Activated naive CD4-positive, alpha-beta T cell treated with anti-CD3 and anti-CD28 coated beads for 36 hours (primary cell): ENCODE measurements at regions not wholly inside any gene's neighbourhood (a gene's known extent, or its start where the extent isn't known, plus 50 kb on each side); places are given as distances from the start of the nearest gene placed in this dataset.

Source experiments
- CTCF ChIA-PET: fragments of 350-600 bp; sonication (Branson Sonifier 250); formaldehyde crosslinking; loops from one replicate; lab custom pipeline; 2021; ENCODE audit warnings: antibody characterized with exemption; lab: Charles Lee
- DNase-seq: peaks from one replicate; pipeline ENCODE4 v3.0.0-alpha.2; 2020
- H3K27ac Mint-ChIP-seq: one replicate; pipeline ENCODE4 v1.8.0; 2021; ENCODE audit warnings: mild to moderate bottlenecking, mixed read lengths
- H3K27me3 Mint-ChIP-seq: one replicate; pipeline ENCODE4 v1.8.0; 2021; ENCODE audit warnings: low read depth, mixed read lengths
- H3K36me3 Mint-ChIP-seq: one replicate; pipeline ENCODE4 v1.8.0; 2021; ENCODE audit warnings: low read depth, mixed read lengths
- H3K4me1 Mint-ChIP-seq: one replicate; pipeline ENCODE4 v1.8.0; 2021; ENCODE audit warnings: low read depth, mixed read lengths
- H3K4me3 Mint-ChIP-seq: one replicate; pipeline ENCODE4 v1.8.0; 2021; ENCODE audit warnings: mild to moderate bottlenecking, moderate library complexity, mixed read lengths
- H3K9me3 Mint-ChIP-seq: one replicate; pipeline ENCODE4 v1.8.0; 2021; ENCODE audit warnings: mixed read lengths
- intact Hi-C: fragments of 100-400 bp; cut with micrococcal nuclease; formaldehyde crosslinking; loops from one replicate; pipeline ENCODE4 v1.15.1; 2023

- Mint-ChIP-seq H3K4me1 (peaks cover 4% of the 10 kb centered on the region), H3K27ac (no peak overlapping the region), H3K27me3 (peaks cover 7% of the 10 kb centered on the region), H3K4me3 (no peak overlapping the region), H3K9me3 (no peaks in the 10 kb centered on the region), H3K36me3 (no peaks in the 10 kb centered on the region)
- no peak for DNase-seq
- CTCF ChIA-PET: no interaction called here
- intact Hi-C loops: loop anchor here (10.0 kb wide), 1 partner anchor 637 kb away; no protein-coding TSS in a partner anchor
Measured at GRCh38 chr2:217077831-217078407, 218.1 kb upstream of the TNP1 start.

GRCh38 chr2:217076657-217077232 is 216.9 kb upstream of the TNP1 start:
- no peak for DNase-seq
- intact Hi-C loops: loop anchor here (10.0 kb wide), 1 partner anchor 638 kb away; no protein-coding TSS in a partner anchor

GRCh38 chr2:217076058-217076435 is 216.2 kb upstream of the TNP1 start:
- CTCF ChIA-PET: no interaction called here
- intact Hi-C loops: loop anchor here (10.0 kb wide), 1 partner anchor 639 kb away; no protein-coding TSS in a partner anchor
- Mint-ChIP-seq H3K9me3 (no peaks in the 10 kb centered on the region), H3K4me3 (no peak overlapping the region), H3K27me3 (no peaks in the 10 kb centered on the region), H3K4me1 (peaks cover 4% of the 10 kb centered on the region), H3K36me3 (no peaks in the 10 kb centered on the region), H3K27ac (no peak overlapping the region)
- no peak for DNase-seq

More at GRCh38 chr2:217076657-217077232, 216.9 kb upstream of the TNP1 start:
- H3K4me1 Mint-ChIP-seq: peaks cover 4% of the 10 kb centered on the region
- no peak overlapping the region for H3K4me3 Mint-ChIP-seq
- CTCF ChIA-PET: interaction anchor here (0.5 kb wide), 1 partner anchor 637 kb away, joined by 3 read pairs; no protein-coding TSS in a partner anchor
- no peaks in the 10 kb centered on the region for H3K36me3 Mint-ChIP-seq
- no peak overlapping the region for H3K27ac Mint-ChIP-seq
- H3K9me3 Mint-ChIP-seq: no peaks in the 10 kb centered on the region
- peaks cover 3% of the 10 kb centered on the region for H3K27me3 Mint-ChIP-seq

- Mint-ChIP-seq H3K36me3 (no peaks in the 10 kb centered on the region), H3K27me3 (no peaks in the 10 kb centered on the region), H3K27ac (no peak overlapping the region), H3K9me3 (no peaks in the 10 kb centered on the region), H3K4me3 (no peak overlapping the region), H3K4me1 (peaks cover 4% of the 10 kb centered on the region)
- DNase-seq: no peak
- CTCF ChIA-PET: interaction anchor here (0.9 kb wide), 1 partner anchor 12 kb away, joined by 4 read pairs; no protein-coding TSS in a partner anchor
- intact Hi-C loops: loop anchor here (10.0 kb wide), 1 partner anchor 639 kb away; no protein-coding TSS in a partner anchor
Measured at GRCh38 chr2:217075268-217076057, 215.6 kb upstream of the TNP1 start.

GRCh38 chr2:217074576-217075255 is 214.9 kb upstream of the TNP1 start:
- Mint-ChIP-seq H3K4me3 (no peak overlapping the region), H3K9me3 (no peaks in the 10 kb centered on the region), H3K27me3 (no peaks in the 10 kb centered on the region), H3K4me1 (peaks cover 4% of the 10 kb centered on the region), H3K36me3 (no peaks in the 10 kb centered on the region), H3K27ac (no peak overlapping the region)
- CTCF ChIA-PET: interaction anchor here (0.9 kb wide), 1 partner anchor 13 kb away, joined by 4 read pairs; no protein-coding TSS in a partner anchor
- DNase-seq: no peak
- intact Hi-C loops: loop anchor here (10.0 kb wide), 1 partner anchor 640 kb away; no protein-coding TSS in a partner anchor

GRCh38 chr2:217071416-217071815 is 211.6 kb upstream of the TNP1 start:
- intact Hi-C loops: loop anchor here (10.0 kb wide), 1 partner anchor 643 kb away; no protein-coding TSS in a partner anchor
- Mint-ChIP-seq H3K27me3 (no peaks in the 10 kb centered on the region), H3K27ac (no peak overlapping the region), H3K4me3 (no peak overlapping the region), H3K4me1 (no peaks in the 10 kb centered on the region), H3K36me3 (no peaks in the 10 kb centered on the region), H3K9me3 (no peaks in the 10 kb centered on the region)
- no peak for DNase-seq
- CTCF ChIA-PET: interaction anchor here (0.8 kb wide), 1 partner anchor 159 kb away, joined by 3 read pairs; no protein-coding TSS in a partner anchor

- H3K4me3 Mint-ChIP-seq: no peak overlapping the region
- H3K27me3 Mint-ChIP-seq: peaks cover 2% of the 10 kb centered on the region
- no peak for DNase-seq
- no peaks in the 10 kb centered on the region for H3K9me3 Mint-ChIP-seq
- intact Hi-C loops: loop anchor here (10.0 kb wide), 1 partner anchor 644 kb away; no protein-coding TSS in a partner anchor
- no peaks in the 10 kb centered on the region for H3K36me3 Mint-ChIP-seq
- H3K27ac Mint-ChIP-seq: no peak overlapping the region
- H3K4me1 Mint-ChIP-seq: no peaks in the 10 kb centered on the region
- CTCF ChIA-PET: interaction anchor here (0.8 kb wide), 1 partner anchor 159 kb away, joined by 3 read pairs; no protein-coding TSS in a partner anchor
Measured at GRCh38 chr2:217070611-217071010, 210.7 kb upstream of the TNP1 start.

- Mint-ChIP-seq H3K4me1 (no peaks in the 10 kb centered on the region), H3K27ac (no peak overlapping the region), H3K27me3 (peaks cover 2% of the 10 kb centered on the region), H3K36me3 (no peaks in the 10 kb centered on the region), H3K4me3 (no peak overlapping the region), H3K9me3 (no peaks in the 10 kb centered on the region)
- intact Hi-C loops: loop anchor here (10.0 kb wide), 1 partner anchor 645 kb away; no protein-coding TSS in a partner anchor
- CTCF ChIA-PET: no interaction called here
- DNase-seq: no peak
Measured at GRCh38 chr2:217070043-217070430, 210.2 kb upstream of the TNP1 start.

- DNase-seq: no peak
- Mint-ChIP-seq H3K27me3 (peaks cover 2% of the 10 kb centered on the region), H3K4me3 (no peak overlapping the region), H3K9me3 (no peaks in the 10 kb centered on the region), H3K27ac (no peak overlapping the region), H3K36me3 (no peaks in the 10 kb centered on the region), H3K4me1 (no peaks in the 10 kb centered on the region)
- CTCF ChIA-PET: no interaction called here
- intact Hi-C loops: loop anchor here (10.0 kb wide), 1 partner anchor 645 kb away; no protein-coding TSS in a partner anchor
Measured at GRCh38 chr2:217069263-217070042, 209.6 kb upstream of the TNP1 start.

- intact Hi-C loops: no loop called here
- Mint-ChIP-seq H3K27ac (no peak overlapping the region), H3K4me1 (no peaks in the 10 kb centered on the region), H3K27me3 (peaks cover 2% of the 10 kb centered on the region), H3K4me3 (no peak overlapping the region), H3K36me3 (no peaks in the 10 kb centered on the region), H3K9me3 (no peaks in the 10 kb centered on the region)
- CTCF ChIA-PET: no interaction called here
- DNase-seq: no peak
Measured at GRCh38 chr2:217068677-217069250, 208.9 kb upstream of the TNP1 start.

GRCh38 chr2:217067787-217068186 is 207.9 kb upstream of the TNP1 start:
- no peak overlapping the region for H3K27ac Mint-ChIP-seq
- no peak for DNase-seq

More at GRCh38 chr2:217067787-217068186, 207.9 kb upstream of the TNP1 start:
- no peaks in the 10 kb centered on the region for H3K36me3 Mint-ChIP-seq
- CTCF ChIA-PET: no interaction called here
- no peaks in the 10 kb centered on the region for H3K9me3 Mint-ChIP-seq
- H3K4me1 Mint-ChIP-seq: no peaks in the 10 kb centered on the region
- no peak overlapping the region for H3K4me3 Mint-ChIP-seq
- intact Hi-C loops: no loop called here
- H3K27me3 Mint-ChIP-seq: peaks cover 2% of the 10 kb centered on the region
